Fibroblast of skin of abdomen (primary cell): ENCODE measurements at regions not wholly inside any gene's neighbourhood (a gene's known extent, or its start where the extent isn't known, plus 50 kb on each side); places are given as distances from the start of the nearest gene placed in this dataset.

Experiments used
- DNase-seq: peaks from one replicate; pipeline ENCODE4 v3.0.0-alpha.2; 2013

GRCh38 chr9:111195766-111196165 is 134.3 kb downstream of the OR2K2 start:
- DNase-seq: peak; percentile 18

DNA sequence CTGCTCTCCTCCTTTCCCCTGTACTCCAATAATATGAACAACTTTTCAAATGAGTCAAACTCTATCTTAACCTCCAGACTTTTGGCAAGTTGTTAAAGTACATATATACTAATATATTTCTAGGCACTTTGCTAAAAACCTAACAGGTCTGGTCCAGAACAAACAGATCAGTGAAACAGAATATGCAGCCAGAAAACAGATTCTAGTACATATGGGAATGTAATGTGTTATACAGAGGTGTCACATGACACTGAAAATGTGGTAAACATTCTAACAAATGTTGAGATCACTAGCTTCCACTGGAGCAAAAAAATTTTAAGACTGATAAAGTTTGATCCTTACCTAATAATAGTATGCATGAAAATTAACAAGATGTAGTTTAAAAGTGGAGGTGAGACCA is 136.9 kb downstream of the OR2K2 start:
- no peak for DNase-seq

DNA sequence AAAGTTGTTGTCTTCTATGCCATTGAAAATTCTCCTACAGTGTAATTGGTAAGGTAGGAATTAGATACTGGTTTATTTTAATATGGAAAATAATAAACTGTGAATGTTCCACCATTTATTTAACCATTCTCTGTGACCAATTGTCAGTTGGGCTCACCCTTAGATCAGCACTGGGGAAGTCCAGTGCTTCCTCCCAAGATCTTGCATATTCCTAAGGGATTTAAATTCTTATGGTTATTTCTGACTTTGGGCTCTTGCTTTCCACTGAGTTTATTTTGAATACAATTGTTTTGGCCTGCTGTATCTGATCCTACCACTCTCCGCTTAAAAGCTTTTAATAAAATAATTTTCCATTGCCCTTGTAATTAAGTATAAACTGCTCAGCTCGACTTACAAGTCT is 137.4 kb downstream of the OR2K2 start:
- DNase-seq: no peak

GRCh38 chr9:111190347-111190746 is 139.7 kb downstream of the OR2K2 start:
- DNase-seq: no peak

DNA sequence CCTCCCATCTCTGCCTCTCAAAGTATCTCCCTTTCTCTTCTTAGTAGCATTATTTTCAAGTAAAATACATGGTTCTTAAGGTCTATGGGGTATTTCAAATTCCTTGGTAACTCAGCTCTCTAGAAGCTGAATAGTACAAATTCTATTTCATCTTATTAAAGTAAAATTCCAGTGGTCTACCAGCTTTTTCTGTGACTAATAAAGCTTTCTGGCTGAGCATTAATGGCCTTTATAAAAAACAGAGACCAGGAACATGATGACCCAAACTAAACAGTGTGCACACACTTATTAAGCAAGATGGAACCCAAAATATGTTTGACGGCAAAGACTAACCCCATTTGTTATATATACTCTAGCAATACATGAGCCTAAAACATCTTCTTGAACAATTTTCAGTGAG is 142.6 kb downstream of the OR2K2 start:
- peak; percentile 62 for DNase-seq

- no peak for DNase-seq
Measured at GRCh38 chr9:111186021-111186530, 143.9 kb downstream of the OR2K2 start.

GRCh38 chr9:111180811-111181210 is 142.5 kb upstream of the LPAR1 start:
- DNase-seq: peak; percentile 54

DNA sequence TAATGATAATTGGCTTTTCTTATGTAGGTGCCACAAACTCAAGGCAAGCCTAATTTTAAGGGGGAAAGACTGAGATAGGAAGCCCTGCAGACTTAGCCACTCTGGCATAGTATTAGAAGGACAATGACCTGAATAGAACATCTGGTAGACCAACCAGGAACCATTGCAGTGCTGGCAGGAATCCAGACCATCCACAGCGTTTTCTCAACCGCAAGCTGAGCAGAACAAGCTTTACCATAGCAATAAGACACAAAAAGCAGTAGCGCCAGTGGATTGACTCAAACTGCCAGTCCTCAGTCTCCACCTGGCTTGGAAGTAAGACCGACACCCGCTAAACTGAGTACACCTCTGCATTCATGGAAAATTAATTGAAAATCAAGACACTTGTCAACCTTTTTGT is 141.3 kb upstream of the LPAR1 start:
- peak; percentile 82 for DNase-seq

DNA sequence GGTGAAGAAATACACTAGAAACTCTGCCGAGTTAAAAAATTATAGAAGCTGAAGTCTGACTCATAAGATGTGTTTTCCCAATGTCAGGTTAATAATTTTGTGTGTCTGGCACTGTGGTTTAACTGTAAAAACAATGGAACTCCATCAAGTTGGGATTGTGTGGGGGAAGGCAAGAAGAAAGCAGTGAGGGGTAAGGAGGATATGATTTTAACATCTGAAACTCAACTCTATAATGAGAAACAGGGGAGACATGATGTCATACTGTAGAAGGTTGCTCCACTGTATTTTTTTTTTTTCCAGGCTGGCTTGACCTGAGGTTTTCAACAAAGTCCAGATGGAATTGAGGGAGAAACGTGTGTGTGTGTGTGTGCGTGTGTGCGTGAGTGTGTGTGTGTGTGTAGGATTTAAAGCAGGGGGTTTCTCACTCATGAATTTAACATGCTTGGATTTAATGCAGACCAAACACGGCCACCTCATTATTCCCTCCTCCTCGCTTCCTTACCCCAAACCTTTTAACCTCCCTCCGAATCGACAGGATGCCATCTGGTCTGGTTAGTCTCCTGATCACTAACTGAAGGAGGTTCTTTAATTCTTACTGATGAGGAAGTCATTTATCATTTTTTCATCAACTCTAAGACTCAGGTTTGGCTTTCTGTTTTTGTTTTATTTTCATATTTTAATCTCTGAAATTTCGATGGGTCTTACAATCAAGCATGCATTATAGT is 140.2 kb upstream of the LPAR1 start:
- DNase-seq: peak; percentile 98

GRCh38 chr9:111176511-111176910 is 138.2 kb upstream of the LPAR1 start:
- DNase-seq: no peak

DNA sequence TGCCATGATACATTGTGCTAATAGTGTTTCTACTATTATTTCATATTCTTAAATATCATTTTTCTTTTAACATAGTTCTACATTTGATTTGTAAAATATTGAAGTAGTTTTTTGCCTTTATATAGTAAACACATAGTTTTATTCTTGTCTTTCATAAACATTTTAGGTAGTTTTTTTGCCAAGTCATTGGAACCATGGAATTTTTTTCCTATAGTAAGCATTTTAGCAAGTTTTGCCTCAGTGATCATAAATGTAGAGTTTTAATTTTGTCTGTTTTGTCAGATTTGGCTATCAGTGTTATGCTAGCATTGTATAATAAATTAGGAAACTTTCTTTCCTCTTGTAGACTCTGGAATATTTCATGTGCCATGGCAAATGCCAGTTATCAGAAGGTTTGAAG is 137.1 kb upstream of the LPAR1 start:
- DNase-seq: no peak

- no peak for DNase-seq
Measured at GRCh38 chr9:111167341-111167740, 129.1 kb upstream of the LPAR1 start.

- DNase-seq: peak; percentile 52
Measured at GRCh38 chr9:111163716-111164389, 125.6 kb upstream of the LPAR1 start.

- no peak for DNase-seq
Measured at GRCh38 chr9:111162026-111162425, 123.8 kb upstream of the LPAR1 start.

DNA sequence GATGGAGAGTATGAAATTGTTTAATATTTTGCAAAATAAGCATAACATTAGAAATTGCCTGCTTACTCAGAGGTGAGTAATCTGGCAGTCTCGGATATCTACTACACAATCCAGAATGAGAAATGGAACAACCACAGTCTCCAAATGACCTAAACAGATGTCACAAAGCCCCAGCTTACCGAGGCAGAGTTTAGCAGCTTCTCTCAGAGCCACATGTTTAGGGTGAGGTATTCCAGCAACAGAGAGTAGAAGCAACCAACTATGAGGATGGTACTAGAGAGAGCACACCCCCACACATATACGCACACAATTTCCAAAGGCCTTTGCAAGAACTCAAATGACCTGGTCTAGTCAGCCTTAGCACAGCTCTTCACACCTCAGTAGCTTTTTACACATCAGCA is 122.7 kb upstream of the LPAR1 start:
- DNase-seq: peak; percentile 74

- no peak for DNase-seq
Measured at GRCh38 chr9:111158999-111159398, 120.7 kb upstream of the LPAR1 start.

DNA sequence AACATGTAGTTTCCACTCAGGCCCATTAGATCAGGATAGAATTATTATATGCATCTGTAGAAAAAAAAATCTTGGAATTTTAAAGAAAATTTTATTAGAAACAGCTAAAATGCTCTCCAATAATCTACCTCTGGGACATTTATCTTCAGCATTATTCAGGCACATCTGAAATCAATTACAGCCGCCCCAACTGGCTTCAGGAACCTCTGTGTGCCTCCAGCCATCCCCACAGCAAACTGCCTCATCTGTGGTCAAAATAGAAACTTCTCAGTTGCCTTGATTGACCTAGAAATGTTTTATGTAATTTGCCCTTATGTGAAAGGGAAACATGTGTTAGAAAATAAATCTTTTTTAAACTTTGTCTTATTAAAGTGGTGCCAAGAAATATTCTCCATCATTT is 120.1 kb upstream of the LPAR1 start:
- peak; percentile 83 for DNase-seq

DNA sequence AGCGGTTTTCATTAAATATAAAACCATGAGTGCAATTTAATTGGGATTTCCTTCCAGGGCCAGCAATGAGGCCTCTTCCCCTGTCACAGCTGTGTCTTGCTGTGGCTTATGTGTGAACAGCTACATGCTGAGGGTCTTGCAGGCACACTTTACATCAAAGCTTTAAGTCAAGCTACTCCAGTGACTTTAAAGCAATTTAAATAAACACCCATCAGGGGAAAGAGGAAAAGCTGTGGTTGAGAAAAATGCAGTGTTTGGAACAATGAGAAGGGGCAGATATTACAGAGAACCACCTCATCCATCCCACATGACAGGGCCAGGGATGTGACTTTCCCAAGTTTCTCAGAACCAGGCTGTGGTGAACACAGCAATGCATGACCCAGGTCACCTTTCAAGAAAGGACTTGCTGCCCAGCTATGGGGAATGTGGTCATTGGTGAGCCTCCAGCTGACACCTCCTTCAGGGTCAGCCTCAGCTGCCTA is 115.9 kb upstream of the LPAR1 start:
- DNase-seq: peak; percentile 31

DNA sequence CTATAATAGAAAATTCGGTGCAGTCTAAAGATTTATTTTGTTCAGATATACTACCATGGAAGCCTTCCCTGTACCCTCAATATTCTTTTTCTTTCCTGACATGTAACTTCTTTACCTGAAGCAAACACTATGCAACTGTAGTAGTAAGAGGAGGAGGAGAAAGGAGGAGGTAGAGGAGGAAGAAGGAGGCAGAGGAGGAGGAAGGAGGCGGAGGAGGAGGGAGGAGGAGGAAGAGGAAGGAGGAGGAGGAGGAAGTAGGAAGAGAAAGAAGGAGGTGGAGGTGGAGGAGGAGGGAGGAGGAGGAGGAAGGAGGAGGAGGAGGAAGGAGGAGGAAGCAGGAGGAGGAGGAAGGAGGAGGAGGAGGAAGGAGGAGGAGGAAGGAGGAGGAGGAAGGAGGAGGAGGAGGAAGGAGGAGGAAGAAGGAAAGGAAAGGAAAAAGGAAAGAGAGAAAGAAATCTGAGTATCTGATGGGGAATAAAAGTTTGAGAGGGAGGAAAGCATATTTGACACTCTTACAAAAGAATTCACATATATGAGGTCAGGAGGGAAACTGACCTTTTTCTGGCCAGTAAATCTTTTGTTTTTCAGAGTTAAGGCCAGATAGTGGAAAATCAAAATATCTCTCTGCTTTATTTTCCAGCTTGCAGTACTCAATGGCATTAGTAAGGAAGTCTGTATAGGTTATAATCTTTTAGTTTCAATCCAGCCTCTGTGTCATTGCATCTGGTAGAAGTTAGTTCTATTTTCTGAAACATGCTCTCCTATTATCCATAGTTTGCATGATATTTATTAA is 114.5 kb upstream of the LPAR1 start:
- DNase-seq: no peak

GRCh38 chr9:111151537-111151936 is 113.3 kb upstream of the LPAR1 start:
- DNase-seq: no peak

- DNase-seq: no peak
Measured at GRCh38 chr9:111150181-111150580, 111.9 kb upstream of the LPAR1 start.

GRCh38 chr9:111149018-111149759 is 110.9 kb upstream of the LPAR1 start:
- DNase-seq: no peak
